Testis (tissue), 2 donors: ENCODE measurements at regions not wholly inside any gene's neighbourhood (a gene's known extent, or its start where the extent isn't known, plus 50 kb on each side); places are given as distances from the start of the nearest gene placed in this dataset.

Experiments used
- CTCF ChIP-seq, 3 experiments: fragments of 450-650 bp in 2 of 3; fragments of 200-600 bp in 1 of 3; sonication (generic) in 1 of 3; IDR thresholded peaks; one replicate each; pipeline ENCODE4 v1.5.1; 2016 to 2019; ENCODE audit warnings: antibody characterized with exemption in 3 of 3, mild to moderate bottlenecking in 2 of 3, moderate library complexity in 1 of 3
- POLR2A ChIP-seq: fragments of 450-650 bp; IDR thresholded peaks from one replicate; pipeline ENCODE4 v1.6.1; 2017; ENCODE audit warnings: antibody characterized with exemption, mild to moderate bottlenecking, moderate library complexity

GRCh38 chr7:138374119-138374693 lies 85.9 kb upstream of the TRIM24 start:
- TF ChIP-seq CTCF (IDR thresholded peaks at IDR 0.05) (no peak), POLR2A (no peak)
